ENCODE measurements at regions not wholly inside any gene's neighbourhood (a gene's known extent, or its start where the extent isn't known, plus 50 kb on each side); places are given as distances from the start of the nearest gene placed in this dataset.

DNA sequence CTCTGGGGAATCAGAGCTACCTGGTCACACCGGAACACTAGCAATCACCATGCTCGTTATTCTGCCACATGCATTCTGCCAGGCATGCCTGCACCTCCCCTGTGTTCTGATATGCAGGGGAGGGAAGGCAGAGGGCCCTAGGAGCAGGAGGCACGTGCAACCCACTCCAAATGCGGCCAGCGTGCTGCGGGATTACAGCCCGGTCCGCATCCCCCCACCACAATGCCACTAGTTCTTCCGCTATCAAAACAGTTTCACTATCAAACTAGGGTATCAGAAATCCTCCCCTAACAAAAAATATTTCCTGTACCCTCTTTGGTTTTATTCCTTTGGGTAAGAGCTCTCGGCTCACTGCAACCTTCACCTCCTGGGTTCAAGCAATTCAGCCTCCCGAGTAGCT lies 223.2 kb upstream of the IGF1R start:
- no peak overlapping the region for H3K4me3 Mint-ChIP-seq
- H3K9me3 Mint-ChIP-seq, result no peaks in the 10 kb centered on the region
- peaks cover 33% of the 10 kb centered on the region for H3K4me1 Mint-ChIP-seq
- ATAC-seq (no peak), DNase-seq (no peak)
- peaks cover 93% of the 10 kb centered on the region for H3K27me3 Mint-ChIP-seq
- no peak overlapping the region for H3K27ac Mint-ChIP-seq

DNA sequence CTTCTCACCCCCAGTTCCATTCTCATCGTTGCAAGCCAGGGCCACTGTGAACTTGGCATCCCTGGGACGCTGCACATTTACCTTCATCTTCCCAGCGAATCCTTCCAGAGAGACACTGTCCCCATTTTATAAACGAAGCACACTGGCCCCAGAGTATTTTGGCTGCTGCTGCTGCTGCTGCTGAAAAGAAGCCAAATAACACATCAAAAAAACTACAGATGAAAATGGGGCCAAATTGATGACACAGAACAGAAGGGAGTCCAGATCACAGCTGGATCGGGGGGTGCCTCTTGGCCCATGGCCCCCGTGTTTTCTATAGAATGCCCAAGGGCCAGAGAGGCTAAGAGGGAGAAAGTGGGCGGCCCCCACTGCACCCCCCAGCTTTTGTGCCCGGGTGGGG lies 221.0 kb upstream of the IGF1R start:
- Mint-ChIP-seq H3K9me3 (peaks cover 1 to 6% of the 10 kb centered on the region in 2 donors), H3K27me3 (peaks cover 85% of the 10 kb centered on the region), H3K27ac (no peak overlapping the region), H3K4me3 (peak overlapping the region; percentile 59 to 73), H3K4me1 (peaks cover 19% of the 10 kb centered on the region)
- DNase-seq (no peak), ATAC-seq (no peak)

DNA sequence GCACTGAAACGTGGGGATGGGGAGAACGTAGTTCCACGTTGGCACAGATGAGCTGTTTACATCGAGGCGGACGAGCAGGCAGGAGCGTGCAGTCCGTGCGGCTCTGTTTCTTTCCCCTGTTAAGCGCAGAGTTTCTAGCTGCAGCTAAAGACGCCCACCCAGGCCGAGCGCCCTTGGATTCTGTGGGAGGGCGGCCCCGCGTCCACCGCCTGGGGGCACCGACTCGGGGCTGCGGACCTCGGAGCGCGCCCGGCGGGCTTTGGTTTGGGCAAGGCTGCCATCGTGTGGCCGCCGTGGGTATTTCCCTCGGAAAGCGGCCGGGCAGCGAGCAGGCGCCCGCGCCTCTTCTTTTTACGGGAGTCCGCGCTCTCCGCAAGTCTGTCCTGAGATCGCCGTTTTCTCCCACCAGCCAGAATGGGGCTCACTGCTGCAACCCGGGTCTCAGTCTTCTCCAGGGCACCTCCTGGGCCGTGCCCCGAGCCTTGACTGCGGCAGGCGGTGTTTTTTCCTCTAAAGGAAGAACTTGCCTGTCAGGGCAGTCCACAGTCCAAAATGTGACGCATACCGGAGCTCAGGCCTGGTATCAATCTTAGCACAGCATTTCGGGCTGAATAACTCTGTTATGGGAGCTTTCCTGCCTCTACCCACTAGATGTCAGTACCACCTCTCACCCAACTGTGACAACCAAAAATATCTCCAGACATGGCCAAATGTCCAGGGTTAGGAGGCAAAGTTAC lies 219.9 kb upstream of the IGF1R start:
- peaks cover 19% of the 10 kb centered on the region for H3K4me1 Mint-ChIP-seq
- H3K27me3 Mint-ChIP-seq, result peaks cover 76% of the 10 kb centered on the region
- peaks cover 4 to 10% of the 10 kb centered on the region in 2 donors for H3K9me3 Mint-ChIP-seq
- H3K4me3 Mint-ChIP-seq, result peak overlapping the region; percentile 59 to 73
- DNase-seq, result peak; percentile 62 to 73
- peak; percentile 76 for ATAC-seq
- peak overlapping the region in 1 of 2 donors; percentile 19 for H3K27ac Mint-ChIP-seq

DNA sequence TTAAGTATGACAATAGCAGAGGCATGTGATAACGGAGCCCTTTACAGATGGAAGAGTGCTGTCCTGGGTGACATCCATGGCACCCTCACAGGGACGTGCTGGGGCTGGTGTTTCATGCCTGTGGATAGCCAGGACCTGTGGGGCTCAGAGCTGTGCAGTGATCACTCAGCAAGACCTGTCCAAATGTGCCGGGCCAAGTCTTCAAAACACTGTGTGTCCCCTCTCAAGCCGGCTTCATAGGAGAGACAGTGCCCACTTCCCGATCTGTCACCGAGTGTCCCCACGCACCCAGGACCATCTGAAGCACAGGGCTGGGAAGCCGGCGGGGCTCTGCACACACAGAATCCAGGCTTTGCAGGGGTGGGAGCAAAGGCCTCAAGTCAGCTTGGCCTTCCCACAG lies 217.2 kb upstream of the IGF1R start:
- peaks cover 4 to 10% of the 10 kb centered on the region in 2 donors for H3K9me3 Mint-ChIP-seq
- peaks cover 69% of the 10 kb centered on the region for H3K27me3 Mint-ChIP-seq
- no peak overlapping the region for H3K27ac Mint-ChIP-seq
- ATAC-seq (no peak), DNase-seq (no peak)
- no peak overlapping the region for H3K4me3 Mint-ChIP-seq
- peaks cover 19% of the 10 kb centered on the region for H3K4me1 Mint-ChIP-seq

DNA sequence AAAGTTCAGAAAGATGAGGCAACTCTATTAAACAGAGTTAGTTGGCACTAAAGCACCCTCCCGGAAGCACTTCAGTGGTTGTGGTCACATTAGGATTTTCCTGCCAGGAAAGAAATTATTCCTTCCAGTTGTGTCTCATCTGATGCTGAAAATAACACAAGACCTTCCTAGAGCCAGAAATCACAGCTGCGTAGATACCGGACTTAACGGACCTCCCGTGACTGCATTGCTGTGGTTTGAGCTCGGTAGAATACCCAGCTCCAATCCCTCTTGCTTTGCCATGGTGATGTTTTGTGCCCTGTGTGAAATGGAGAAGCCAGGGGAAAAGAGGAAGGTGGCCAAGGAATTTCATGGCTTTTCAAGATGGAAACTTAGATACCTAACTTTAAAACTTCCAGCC lies 215.0 kb upstream of the IGF1R start:
- peaks cover 47% of the 10 kb centered on the region for H3K27me3 Mint-ChIP-seq
- no peak overlapping the region for H3K4me3 Mint-ChIP-seq
- no peak overlapping the region for H3K27ac Mint-ChIP-seq

DNA sequence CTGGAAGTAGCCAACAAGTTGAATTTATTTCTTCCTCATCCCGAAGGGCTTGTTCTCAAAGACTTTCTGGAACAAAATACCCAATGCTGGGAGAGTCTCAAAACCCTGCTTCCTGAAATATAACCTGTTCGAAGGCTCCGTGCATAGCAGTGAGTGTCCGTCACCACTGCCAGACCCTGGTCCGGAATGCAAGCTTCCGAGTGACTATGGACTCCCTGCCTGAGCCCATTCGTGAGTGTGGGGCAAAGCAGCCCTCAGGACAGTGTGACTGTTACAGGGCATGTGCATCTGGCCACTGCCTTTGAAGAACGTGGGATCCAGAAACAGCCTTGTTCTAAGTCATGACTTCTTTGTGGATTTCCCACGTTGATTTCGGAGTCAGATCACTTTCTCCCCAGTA lies 214.5 kb upstream of the IGF1R start:
- H3K4me1 Mint-ChIP-seq, result peaks cover 4% of the 10 kb centered on the region
- ATAC-seq, result no peak
- H3K27ac Mint-ChIP-seq, result no peak overlapping the region
- H3K9me3 Mint-ChIP-seq, result peaks cover 4 to 10% of the 10 kb centered on the region in 2 donors
- no peak overlapping the region for H3K4me3 Mint-ChIP-seq
- no peak for DNase-seq
- H3K27me3 Mint-ChIP-seq, result peaks cover 42% of the 10 kb centered on the region

More for the DNA sequence above, 215.0 kb upstream of the IGF1R start:
- DNase-seq (no peak), ATAC-seq (no peak)
- peaks cover 4 to 10% of the 10 kb centered on the region in 2 donors for H3K9me3 Mint-ChIP-seq
- peaks cover 9% of the 10 kb centered on the region for H3K4me1 Mint-ChIP-seq

DNA sequence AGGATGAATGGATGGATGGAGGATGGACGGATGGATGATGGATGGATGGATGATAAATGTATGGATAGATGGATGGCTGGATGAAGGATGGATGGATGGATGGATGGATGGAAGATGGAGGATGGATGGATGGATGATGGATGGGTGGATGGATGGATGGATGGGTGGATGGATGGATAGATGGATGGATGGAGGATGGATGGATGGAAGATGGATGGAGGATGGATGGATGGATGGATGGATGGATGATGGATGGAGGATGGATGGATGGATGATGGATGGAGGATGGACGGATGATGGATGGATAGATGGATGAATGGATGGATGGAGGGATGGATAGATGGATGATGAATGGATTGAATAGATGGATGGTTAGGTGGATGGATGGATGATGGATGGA lies 210.6 kb upstream of the IGF1R start:
- Mint-ChIP-seq H3K27ac (no peak overlapping the region), H3K27me3 (peaks cover 25% of the 10 kb centered on the region), H3K4me3 (no peak overlapping the region), H3K9me3 (peaks cover 0 to under 1% of the 10 kb centered on the region in 2 donors), H3K4me1 (peaks cover 8% of the 10 kb centered on the region)
- no peak for ATAC-seq
- DNase-seq, result no peak

DNA sequence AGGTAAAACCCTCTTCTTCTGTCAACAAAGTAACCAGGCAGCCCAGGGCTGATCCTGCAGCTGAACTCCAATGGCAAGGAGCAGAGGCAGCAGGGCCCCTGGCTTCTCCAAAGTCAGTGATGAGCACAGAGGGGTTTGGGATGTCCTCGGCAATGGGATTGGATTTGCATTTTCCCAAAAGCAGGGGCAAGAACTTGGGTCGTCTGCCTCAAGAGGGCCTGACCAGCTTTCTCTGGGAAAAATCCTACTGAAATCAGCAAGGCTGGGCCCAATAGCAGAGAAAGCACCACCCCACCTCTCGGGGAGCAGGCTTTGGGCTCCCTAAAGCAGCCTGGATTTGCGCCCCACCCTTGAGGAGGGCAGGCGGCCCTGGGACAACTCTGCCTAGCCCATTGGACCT lies 210.0 kb upstream of the IGF1R start:
- H3K27ac Mint-ChIP-seq, result no peak overlapping the region
- peaks cover 30% of the 10 kb centered on the region for H3K27me3 Mint-ChIP-seq
- H3K4me3 Mint-ChIP-seq, result no peak overlapping the region
- ATAC-seq (no peak), DNase-seq (no peak)
- H3K9me3 Mint-ChIP-seq, result no peaks in the 10 kb centered on the region
- peaks cover 8% of the 10 kb centered on the region for H3K4me1 Mint-ChIP-seq

DNA sequence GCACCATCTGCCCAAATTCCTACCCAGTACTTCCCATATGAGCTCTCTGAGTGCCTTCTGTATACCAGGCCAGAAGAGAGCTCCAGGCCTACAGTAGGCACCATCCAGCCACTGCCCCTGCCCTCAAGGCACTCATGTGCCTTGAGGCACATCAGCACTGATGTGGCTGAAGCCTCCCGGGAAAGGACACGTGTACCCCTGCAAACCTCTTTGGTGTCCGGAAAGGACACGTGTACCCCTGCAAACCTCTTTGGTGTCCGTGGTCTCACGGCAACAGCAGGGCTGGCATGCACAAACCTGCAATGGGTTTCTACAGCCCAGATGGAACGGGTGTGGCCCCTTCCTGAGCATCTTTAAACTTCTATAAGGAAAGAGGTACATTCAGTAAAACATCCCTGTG lies 209.4 kb upstream of the IGF1R start:
- Mint-ChIP-seq H3K4me1 (peaks cover 8% of the 10 kb centered on the region), H3K27ac (peak overlapping the region in 1 of 2 donors; percentile 19), H3K27me3 (peaks cover 28% of the 10 kb centered on the region), H3K4me3 (no peak overlapping the region), H3K9me3 (no peaks in the 10 kb centered on the region)
- DNase-seq (no peak), ATAC-seq (no peak)

DNA sequence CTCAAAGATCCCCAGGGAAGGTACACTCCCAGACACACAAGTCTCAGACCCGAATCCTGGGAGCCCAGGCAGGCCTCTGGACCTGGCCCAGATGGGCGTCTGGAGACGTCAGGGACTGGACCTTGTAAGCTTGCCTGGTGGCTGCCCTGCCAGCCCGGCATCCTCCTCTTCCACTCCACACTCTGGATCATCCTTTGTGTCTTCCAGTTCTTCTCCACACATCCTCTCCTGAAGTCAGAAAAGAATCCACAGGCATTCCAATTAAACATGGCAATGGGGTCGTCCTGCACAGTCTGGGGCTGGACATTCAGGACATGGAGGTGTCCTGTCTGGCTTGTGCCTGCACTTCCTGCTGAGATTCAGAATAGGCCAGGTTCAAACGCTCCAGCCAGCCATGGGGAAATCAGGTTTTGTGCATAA lies 208.8 kb upstream of the IGF1R start:
- Mint-ChIP-seq H3K27ac (no peak overlapping the region), H3K4me1 (peaks cover 8% of the 10 kb centered on the region), H3K27me3 (peaks cover 28% of the 10 kb centered on the region), H3K9me3 (no peaks in the 10 kb centered on the region), H3K4me3 (no peak overlapping the region)
- DNase-seq (no peak), ATAC-seq (no peak)

DNA sequence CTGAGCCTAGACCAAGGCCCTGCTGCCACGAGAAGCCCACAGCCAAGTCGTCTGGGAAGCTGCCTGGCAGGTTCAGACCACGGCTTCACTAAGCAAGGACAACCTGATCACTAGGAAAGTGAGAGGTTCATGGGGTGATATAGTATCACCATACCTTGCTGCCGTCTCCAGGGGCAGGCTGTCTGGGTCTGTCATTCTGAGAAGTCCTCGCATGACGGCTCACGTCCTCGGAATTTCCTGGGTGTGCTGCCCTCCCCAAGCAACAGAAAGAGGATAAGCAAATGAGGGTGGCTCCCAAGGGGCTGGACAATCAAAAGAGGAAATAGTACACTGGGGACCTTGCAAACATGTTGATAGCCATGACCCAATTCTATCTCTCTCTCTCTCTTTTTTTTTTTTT lies 207.4 kb upstream of the IGF1R start:
- peaks cover 8% of the 10 kb centered on the region for H3K4me1 Mint-ChIP-seq
- no peak overlapping the region for H3K4me3 Mint-ChIP-seq
- no peak for ATAC-seq
- H3K27me3 Mint-ChIP-seq, result peaks cover 28% of the 10 kb centered on the region
- H3K27ac Mint-ChIP-seq, result no peak overlapping the region
- DNase-seq, result no peak
- no peaks in the 10 kb centered on the region for H3K9me3 Mint-ChIP-seq

DNA sequence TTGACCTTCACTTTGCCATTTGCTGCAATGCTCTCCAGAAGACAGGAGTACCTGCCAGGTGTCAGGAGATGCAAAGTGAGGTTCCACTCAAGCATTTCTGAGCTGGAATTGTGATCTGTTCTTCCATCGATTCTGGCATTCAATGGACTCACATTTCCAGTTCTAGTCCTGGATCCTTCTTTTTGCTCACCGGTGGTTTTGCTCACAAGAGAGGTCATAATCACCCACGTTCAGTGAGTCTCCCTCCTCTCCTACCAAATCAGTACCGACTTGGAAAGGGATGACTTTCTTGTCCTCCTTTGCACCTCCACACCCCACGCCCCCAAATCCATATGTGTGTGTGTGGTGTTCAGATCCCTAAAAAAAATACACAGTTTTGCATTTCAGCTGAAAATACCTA lies 206.7 kb upstream of the IGF1R start:
- peaks cover 34% of the 10 kb centered on the region for H3K27me3 Mint-ChIP-seq
- H3K9me3 Mint-ChIP-seq, result no peaks in the 10 kb centered on the region
- DNase-seq (no peak), ATAC-seq (no peak)
- no peak overlapping the region for H3K27ac Mint-ChIP-seq
- H3K4me3 Mint-ChIP-seq, result no peak overlapping the region
- peaks cover 8% of the 10 kb centered on the region for H3K4me1 Mint-ChIP-seq

DNA sequence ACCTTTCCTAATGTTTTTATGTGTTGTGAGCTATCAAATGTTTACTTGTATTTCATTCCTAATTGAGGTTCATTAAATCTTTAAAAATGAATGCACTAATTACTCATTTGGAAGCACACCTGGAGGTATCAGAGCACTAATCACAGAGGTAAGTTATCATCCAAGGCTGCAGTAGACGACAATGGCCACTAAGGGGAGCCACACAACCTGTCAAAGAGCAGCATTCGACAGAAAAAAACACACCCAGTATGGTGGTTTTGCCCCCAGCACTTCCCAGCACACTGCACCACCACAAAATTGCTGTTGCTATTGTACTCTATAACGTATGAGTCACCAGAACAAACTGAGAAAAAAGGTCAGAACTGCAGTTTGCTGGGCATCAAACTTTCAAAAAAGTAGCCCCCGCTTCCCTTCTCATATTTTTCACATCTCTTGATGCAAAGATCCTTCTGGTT lies 205.9 kb upstream of the IGF1R start:
- Mint-ChIP-seq H3K27me3 (peaks cover 34% of the 10 kb centered on the region), H3K9me3 (no peaks in the 10 kb centered on the region), H3K4me1 (peaks cover 8% of the 10 kb centered on the region), H3K4me3 (no peak overlapping the region), H3K27ac (no peak overlapping the region)
- ATAC-seq, result peak; percentile 88
- peak; percentile 52 to 58 for DNase-seq

DNA sequence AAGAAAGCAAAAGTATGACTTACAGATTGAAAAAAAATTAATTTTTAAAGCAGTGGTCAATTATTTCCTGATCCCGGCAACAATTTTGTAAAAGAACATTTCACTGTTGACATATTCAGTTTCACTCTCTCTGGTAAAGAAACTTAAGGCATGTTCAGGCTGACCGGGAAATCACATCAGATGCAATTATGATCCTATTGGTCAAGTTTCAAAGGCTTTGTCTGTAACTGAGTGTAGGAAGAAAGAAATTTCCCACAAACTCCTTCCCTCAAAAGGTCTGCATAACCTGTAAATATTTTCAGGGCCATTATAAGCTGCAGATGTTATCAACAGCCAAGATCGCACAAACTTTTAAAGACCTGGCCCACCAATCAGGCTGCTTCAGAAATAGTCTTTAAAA lies 205.4 kb upstream of the IGF1R start:
- Mint-ChIP-seq H3K27me3 (peaks cover 34% of the 10 kb centered on the region), H3K4me3 (no peak overlapping the region), H3K27ac (no peak overlapping the region), H3K4me1 (peaks cover 8% of the 10 kb centered on the region), H3K9me3 (no peaks in the 10 kb centered on the region)
- DNase-seq (no peak), ATAC-seq (no peak)

DNA sequence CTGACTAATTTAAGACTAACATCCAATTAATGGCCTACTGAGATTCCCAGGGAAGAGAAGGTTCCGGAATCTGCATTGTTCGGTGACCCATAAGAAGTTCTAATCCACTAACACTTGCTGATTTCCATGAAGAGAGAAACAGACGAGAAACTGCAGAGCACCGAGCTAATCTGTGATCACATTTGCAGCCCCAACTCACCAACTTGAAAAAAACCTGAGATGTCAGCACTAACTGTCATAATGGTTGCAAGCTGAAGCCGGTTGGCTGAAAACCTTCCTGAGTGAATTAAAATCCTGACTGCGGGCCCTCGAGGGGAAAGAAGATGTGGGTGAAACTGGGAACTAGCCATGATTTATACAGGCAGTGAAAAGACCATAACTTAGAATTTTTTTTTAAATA lies 204.8 kb upstream of the IGF1R start:
- Mint-ChIP-seq H3K27me3 (peaks cover 34% of the 10 kb centered on the region), H3K4me3 (no peak overlapping the region), H3K4me1 (peaks cover 8% of the 10 kb centered on the region), H3K9me3 (no peaks in the 10 kb centered on the region), H3K27ac (no peak overlapping the region)
- no peak for DNase-seq
- ATAC-seq, result no peak

DNA sequence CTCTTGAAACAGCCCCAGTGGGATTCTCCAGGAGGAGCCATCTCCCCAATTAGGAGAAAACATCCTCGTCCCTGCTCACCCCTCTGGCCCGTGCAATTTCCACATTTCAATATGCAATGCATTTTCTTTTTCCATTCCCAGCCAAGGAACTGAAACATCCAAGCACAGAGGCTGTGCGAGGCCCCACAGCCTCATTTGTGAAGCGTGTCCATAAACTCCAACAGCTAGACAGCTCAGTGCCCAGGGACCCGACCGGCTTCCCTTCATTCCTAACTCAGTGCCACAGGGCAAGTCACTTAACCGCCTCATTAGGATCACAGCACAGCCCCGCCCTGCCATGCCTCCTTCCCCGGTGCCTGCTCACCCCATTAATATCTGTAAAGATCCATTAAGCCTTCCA lies 204.2 kb upstream of the IGF1R start:
- H3K27ac Mint-ChIP-seq, result no peak overlapping the region
- H3K4me3 Mint-ChIP-seq, result no peak overlapping the region
- peaks cover 34% of the 10 kb centered on the region for H3K27me3 Mint-ChIP-seq
- peaks cover 8% of the 10 kb centered on the region for H3K4me1 Mint-ChIP-seq
- no peak for ATAC-seq
- no peak for DNase-seq
- no peaks in the 10 kb centered on the region for H3K9me3 Mint-ChIP-seq

DNA sequence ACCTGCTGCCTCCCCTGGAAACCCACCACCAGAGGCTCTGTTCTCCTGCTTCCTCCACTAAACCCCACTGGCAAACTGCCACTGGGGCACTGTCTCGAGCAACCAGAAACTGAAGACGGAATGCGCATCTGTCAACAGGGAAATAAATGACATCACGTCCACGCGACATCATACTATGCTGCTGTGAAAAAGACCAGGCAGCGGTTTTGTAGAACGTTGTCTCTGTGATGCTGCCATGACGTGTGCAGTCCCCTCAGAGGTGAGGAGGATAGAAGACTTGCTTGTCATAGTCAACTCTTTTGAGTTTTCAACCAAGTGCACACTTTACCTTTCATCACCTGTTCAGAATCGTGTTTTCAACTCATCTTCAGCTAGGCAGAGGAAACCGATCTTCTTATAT lies 203.0 kb upstream of the IGF1R start:
- H3K9me3 Mint-ChIP-seq, result no peaks in the 10 kb centered on the region
- H3K4me1 Mint-ChIP-seq, result peaks cover 8% of the 10 kb centered on the region
- H3K27me3 Mint-ChIP-seq, result peaks cover 44% of the 10 kb centered on the region
- ATAC-seq (no peak), DNase-seq (no peak)
- H3K27ac Mint-ChIP-seq, result no peak overlapping the region
- no peak overlapping the region for H3K4me3 Mint-ChIP-seq
